Peyer's patch (tissue), 4 donors: ENCODE measurements at regions not wholly inside any gene's neighbourhood (a gene's known extent, or its start where the extent isn't known, plus 50 kb on each side); places are given as distances from the start of the nearest gene placed in this dataset.

ENCODE experiments used
- CTCF ChIP-seq, 6 experiments: fragments of 450-650 bp in 4 of 6; fragments of 200-600 bp in 2 of 6; sonication (generic) in 1 of 6; IDR thresholded peaks; one replicate each; pipeline ENCODE4 v1.5.1; 2017 to 2019; ENCODE audit warnings: antibody characterized with exemption in 6 of 6, mild to moderate bottlenecking in 3 of 6, moderate library complexity in 1 of 6
- POLR2A ChIP-seq, 2 donors: fragments of 450-650 bp; IDR thresholded peaks; one replicate each; pipeline ENCODE4 v1.5.1; 2017; ENCODE audit warnings: antibody characterized with exemption in 2 of 2, mild to moderate bottlenecking in 2 of 2, moderate library complexity in 2 of 2

- peak in 3 of 6 experiments; percentile 11 to 40 (median 20) for TF ChIP-seq CTCF (IDR thresholded peaks at IDR 0.05)
- TF ChIP-seq POLR2A (IDR thresholded peaks at IDR 0.05): no peak
These were observed 105.0 kb upstream of the DGKB start for GRCh38 chr7:15007507-15007906.
